ENCODE measurements at regions not wholly inside any gene's neighbourhood (a gene's known extent, or its start where the extent isn't known, plus 50 kb on each side); places are given as distances from the start of the nearest gene placed in this dataset.
"Not testable (repeated sequence)": the region's sequence is repeated elsewhere in the genome, so short reads cannot be mapped to it uniquely, and the experiment has no call there.

- TF ChIP-seq RCOR1 (IDR thresholded peaks at IDR 0.05; ENCODE audit: low read depth, low read length); USF2 (IDR thresholded peaks at IDR 0.05); ESRRA (IDR thresholded peaks at IDR 0.05; ENCODE audit: borderline replicate concordance, low read length); POLR2A (IDR thresholded peaks at IDR 0.05; ENCODE audit: low read length): not testable (repeated sequence)
- TF ChIP-seq, protein P1, sequence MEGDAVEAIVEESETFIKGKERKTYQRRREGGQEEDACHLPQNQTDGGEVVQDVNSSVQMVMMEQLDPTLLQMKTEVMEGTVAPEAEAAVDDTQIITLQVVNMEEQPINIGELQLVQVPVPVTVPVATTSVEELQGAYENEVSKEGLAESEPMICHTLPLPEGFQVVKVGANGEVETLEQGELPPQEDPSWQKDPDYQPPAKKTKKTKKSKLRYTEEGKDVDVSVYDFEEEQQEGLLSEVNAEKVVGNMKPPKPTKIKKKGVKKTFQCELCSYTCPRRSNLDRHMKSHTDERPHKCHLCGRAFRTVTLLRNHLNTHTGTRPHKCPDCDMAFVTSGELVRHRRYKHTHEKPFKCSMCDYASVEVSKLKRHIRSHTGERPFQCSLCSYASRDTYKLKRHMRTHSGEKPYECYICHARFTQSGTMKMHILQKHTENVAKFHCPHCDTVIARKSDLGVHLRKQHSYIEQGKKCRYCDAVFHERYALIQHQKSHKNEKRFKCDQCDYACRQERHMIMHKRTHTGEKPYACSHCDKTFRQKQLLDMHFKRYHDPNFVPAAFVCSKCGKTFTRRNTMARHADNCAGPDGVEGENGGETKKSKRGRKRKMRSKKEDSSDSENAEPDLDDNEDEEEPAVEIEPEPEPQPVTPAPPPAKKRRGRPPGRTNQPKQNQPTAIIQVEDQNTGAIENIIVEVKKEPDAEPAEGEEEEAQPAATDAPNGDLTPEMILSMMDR (IDR thresholded peaks at IDR 0.05), result not testable (repeated sequence)
Observed at GRCh38 chr15:69567238-69567760, 114.7 kb downstream of the RPLP1 start.
